BE2C (cell line): ENCODE measurements at regions not wholly inside any gene's neighbourhood (a gene's known extent, or its start where the extent isn't known, plus 50 kb on each side); places are given as distances from the start of the nearest gene placed in this dataset.
"Not testable (repeated sequence)": the region's sequence is repeated elsewhere in the genome, so short reads cannot be mapped to it uniquely, and the experiment has no call there.

Source experiments
- DNase-seq: peaks from one replicate; pipeline ENCODE4 v3.0.0-alpha.2; 2020
- H3K27me3 ChIP-seq: fragments of 250-450 bp; sonication (Bioruptor Pico); 2 replicates; pipeline ENCODE4 v1.5.1; 2020; ENCODE audit warnings: mild to moderate bottlenecking
- H3K36me3 ChIP-seq: fragments of 250-450 bp; sonication (Bioruptor Pico); 2 replicates; pipeline ENCODE4 v1.5.1; 2020; ENCODE audit warnings: mild to moderate bottlenecking
- H3K4me1 ChIP-seq: fragments of 250-450 bp; sonication (Bioruptor Pico); 2 replicates; pipeline ENCODE4 v1.5.1; 2020
- H3K4me3 ChIP-seq: 2 replicates; pipeline ENCODE4 v1.5.1; 2011; ENCODE audit warnings: low read depth, low read length
- H3K9me3 ChIP-seq: fragments of 250-450 bp; sonication (Bioruptor Pico); 2 replicates; pipeline ENCODE4 v1.5.1; 2020
- TF ChIP-seq, protein P1 (sequence below): IDR thresholded peaks from 2 replicates; pipeline ENCODE4 v1.5.1; 2012; ENCODE audit warnings: mild to moderate bottlenecking, low read depth, low read length

- Histone ChIP-seq H3K36me3 (no peaks in the 10 kb centered on the region), H3K27me3 (no peaks in the 10 kb centered on the region), H3K4me1 (no peaks in the 10 kb centered on the region), H3K9me3 (no peaks in the 10 kb centered on the region), H3K4me3 (no peak overlapping the region)
- no peak for DNase-seq
- TF ChIP-seq, protein P1, sequence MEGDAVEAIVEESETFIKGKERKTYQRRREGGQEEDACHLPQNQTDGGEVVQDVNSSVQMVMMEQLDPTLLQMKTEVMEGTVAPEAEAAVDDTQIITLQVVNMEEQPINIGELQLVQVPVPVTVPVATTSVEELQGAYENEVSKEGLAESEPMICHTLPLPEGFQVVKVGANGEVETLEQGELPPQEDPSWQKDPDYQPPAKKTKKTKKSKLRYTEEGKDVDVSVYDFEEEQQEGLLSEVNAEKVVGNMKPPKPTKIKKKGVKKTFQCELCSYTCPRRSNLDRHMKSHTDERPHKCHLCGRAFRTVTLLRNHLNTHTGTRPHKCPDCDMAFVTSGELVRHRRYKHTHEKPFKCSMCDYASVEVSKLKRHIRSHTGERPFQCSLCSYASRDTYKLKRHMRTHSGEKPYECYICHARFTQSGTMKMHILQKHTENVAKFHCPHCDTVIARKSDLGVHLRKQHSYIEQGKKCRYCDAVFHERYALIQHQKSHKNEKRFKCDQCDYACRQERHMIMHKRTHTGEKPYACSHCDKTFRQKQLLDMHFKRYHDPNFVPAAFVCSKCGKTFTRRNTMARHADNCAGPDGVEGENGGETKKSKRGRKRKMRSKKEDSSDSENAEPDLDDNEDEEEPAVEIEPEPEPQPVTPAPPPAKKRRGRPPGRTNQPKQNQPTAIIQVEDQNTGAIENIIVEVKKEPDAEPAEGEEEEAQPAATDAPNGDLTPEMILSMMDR, result no peak
These were observed 60.9 kb upstream of the S1PR1 start for GRCh38 chr1:101175886-101176285.

DNA sequence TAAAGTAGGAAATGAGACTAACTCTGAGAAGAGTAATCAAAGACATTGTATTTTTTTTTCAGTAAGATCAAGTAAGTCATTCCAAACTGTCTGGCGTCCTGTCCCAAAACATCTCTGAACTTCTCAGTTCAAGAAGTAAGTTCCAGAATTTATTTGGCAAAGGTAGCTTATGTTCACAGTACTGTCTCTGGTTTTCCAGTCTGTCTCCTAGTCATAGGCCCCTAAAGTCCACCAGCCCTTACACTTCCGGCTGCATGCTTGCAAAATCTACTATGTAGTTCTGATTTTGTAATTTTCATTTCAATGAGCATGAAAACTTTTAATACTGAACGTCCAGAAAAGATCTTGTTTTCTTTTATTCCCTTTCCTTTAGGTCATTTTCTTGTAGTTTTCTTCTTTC lies 61.4 kb upstream of the S1PR1 start:
- no peaks in the 10 kb centered on the region for H3K27me3 ChIP-seq
- H3K9me3 ChIP-seq, result no peaks in the 10 kb centered on the region
- TF ChIP-seq, protein P1, result no peak
- no peaks in the 10 kb centered on the region for H3K4me1 ChIP-seq
- no peak for DNase-seq
- no peak overlapping the region for H3K4me3 ChIP-seq
- H3K36me3 ChIP-seq, result no peaks in the 10 kb centered on the region

DNA sequence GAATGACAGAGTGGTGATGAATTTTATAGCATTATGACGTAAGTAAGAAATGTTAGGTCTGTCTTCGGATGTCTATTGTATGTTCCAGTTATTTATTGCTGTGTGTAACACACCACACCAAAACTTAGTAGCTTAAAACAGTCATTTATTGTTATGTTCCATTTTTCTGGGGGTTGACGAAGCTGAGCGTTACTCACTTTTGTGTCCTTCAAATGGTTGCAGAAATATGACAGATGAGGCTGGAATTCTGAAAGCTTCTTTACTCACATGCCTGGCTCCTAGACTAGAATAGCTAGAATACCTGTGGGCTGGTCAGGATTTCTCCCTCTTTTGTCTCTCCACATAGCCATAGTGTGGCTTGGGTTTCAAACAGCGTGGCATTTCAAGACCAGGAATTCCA lies 62.1 kb upstream of the S1PR1 start:
- DNase-seq, result no peak
- no peaks in the 10 kb centered on the region for H3K4me1 ChIP-seq
- no peak overlapping the region for H3K4me3 ChIP-seq
- TF ChIP-seq, protein P1, result no peak
- H3K27me3 ChIP-seq, result no peaks in the 10 kb centered on the region
- no peaks in the 10 kb centered on the region for H3K36me3 ChIP-seq
- H3K9me3 ChIP-seq, result no peaks in the 10 kb centered on the region

DNA sequence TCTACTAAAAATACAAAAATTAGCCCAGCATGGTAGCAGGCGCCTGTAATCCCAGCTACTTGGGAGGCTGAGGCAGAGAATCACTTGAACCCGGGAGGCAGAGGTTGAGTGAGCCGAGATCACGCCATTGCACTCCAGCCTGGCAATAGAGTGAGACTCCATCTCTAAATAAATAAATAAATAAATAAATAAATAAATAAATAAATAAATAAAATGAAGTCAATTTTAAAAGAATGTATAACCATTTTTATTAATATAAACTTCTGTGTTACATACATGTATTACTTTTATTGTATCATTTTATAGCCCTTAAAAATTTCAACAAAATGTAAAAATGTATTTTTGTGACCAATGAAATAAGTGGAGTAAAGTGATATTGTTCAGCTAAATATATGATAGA lies 62.5 kb upstream of the S1PR1 start:
- DNase-seq, H3K4me3 ChIP-seq, H3K27me3 ChIP-seq, H3K36me3 ChIP-seq, H3K9me3 ChIP-seq, H3K4me1 ChIP-seq: not testable (repeated sequence)

GRCh38 chr1:101170506-101171050 lies 66.2 kb upstream of the S1PR1 start:
- H3K4me3 ChIP-seq, result no peak overlapping the region
- H3K27me3 ChIP-seq, result no peaks in the 10 kb centered on the region
- TF ChIP-seq, protein P1, result no peak
- H3K9me3 ChIP-seq, result no peaks in the 10 kb centered on the region
- DNase-seq, result no peak
- no peaks in the 10 kb centered on the region for H3K36me3 ChIP-seq
- H3K4me1 ChIP-seq, result no peaks in the 10 kb centered on the region

DNA sequence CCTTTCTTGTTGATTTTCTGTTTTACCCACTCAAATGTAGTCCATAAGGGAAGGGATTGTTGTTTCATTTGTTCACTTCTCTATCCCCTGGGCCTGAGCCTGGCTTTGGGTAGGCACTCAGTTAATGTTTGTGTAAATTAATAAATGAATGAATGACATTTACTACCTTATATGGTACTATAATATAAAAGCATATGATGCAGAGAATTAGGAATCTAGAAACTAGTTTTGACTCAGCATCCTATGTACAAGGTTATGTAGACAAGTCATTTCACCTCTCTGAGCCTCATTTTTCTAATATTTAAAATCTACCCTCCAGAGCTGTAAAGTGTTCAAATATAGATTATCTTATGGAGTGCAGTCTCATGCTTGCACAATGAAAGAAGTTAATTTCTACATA lies 68.9 kb upstream of the S1PR1 start:
- TF ChIP-seq, protein P1, result no peak

More for the DNA sequence above, 68.9 kb upstream of the S1PR1 start:
- Histone ChIP-seq H3K4me1 (no peaks in the 10 kb centered on the region), H3K27me3 (no peaks in the 10 kb centered on the region), H3K4me3 (no peak overlapping the region), H3K36me3 (no peaks in the 10 kb centered on the region), H3K9me3 (no peaks in the 10 kb centered on the region)
- DNase-seq, result no peak
